ENCODE measurements at regions not wholly inside any gene's neighbourhood (a gene's known extent, or its start where the extent isn't known, plus 50 kb on each side); places are given as distances from the start of the nearest gene placed in this dataset.

GRCh38 chr3:74360406-74360805 is 254.1 kb downstream of the CNTN3 start:
- Histone ChIP-seq H3K79me2 (ENCODE audit: insufficient read depth, low read length) (no peaks in the 10 kb centered on the region), H3K4me1 (ENCODE audit: insufficient read depth, low read length, severe bottlenecking) (no peaks in the 10 kb centered on the region), H3K9me2 (ENCODE audit: low read depth, low read length) (no peaks in the 10 kb centered on the region), H3K9me3 (ENCODE audit: low read length) (no peaks in the 10 kb centered on the region), H3K4me2 (ENCODE audit: low read length) (no peak overlapping the region), H3K36me3 (ENCODE audit: insufficient read depth, low read length) (no peaks in the 10 kb centered on the region), H3F3A (ENCODE audit: insufficient read depth, low read length) (no peaks in the 10 kb centered on the region), H3K4me3 (ENCODE audit: low read depth, low read length, poor library complexity, severe bottlenecking) (no peak overlapping the region), H4K20me1 (ENCODE audit: insufficient read depth, low read length) (no peaks in the 10 kb centered on the region), H3K27ac (ENCODE audit: low read depth, low read length, poor library complexity, severe bottlenecking) (no peak overlapping the region), H3K27me3 (ENCODE audit: insufficient read depth, low read length) (no peaks in the 10 kb centered on the region), H3K9ac (ENCODE audit: low read length) (no peak overlapping the region), H2AFZ (ENCODE audit: low read length) (no peak overlapping the region)
- TF ChIP-seq CTCF (IDR thresholded peaks at IDR 0.05; ENCODE audit: low read length) (no peak), EZH2 (IDR thresholded peaks at IDR 0.05; ENCODE audit: borderline replicate concordance, low read length) (no peak)

GRCh38 chr3:74357881-74358280 is 256.6 kb downstream of the CNTN3 start:
- H3F3A ChIP-seq (ENCODE audit: insufficient read depth, low read length), result no peaks in the 10 kb centered on the region
- H3K4me1 ChIP-seq (ENCODE audit: insufficient read depth, low read length, severe bottlenecking), result no peaks in the 10 kb centered on the region
- no peak overlapping the region for H3K9ac ChIP-seq (ENCODE audit: low read length)
- no peaks in the 10 kb centered on the region for H3K9me3 ChIP-seq (ENCODE audit: low read length)
- H2AFZ ChIP-seq (ENCODE audit: low read length), result no peak overlapping the region
- H4K20me1 ChIP-seq (ENCODE audit: insufficient read depth, low read length), result no peaks in the 10 kb centered on the region
- no peaks in the 10 kb centered on the region for H3K27me3 ChIP-seq (ENCODE audit: insufficient read depth, low read length)
- H3K9me2 ChIP-seq (ENCODE audit: low read depth, low read length), result no peaks in the 10 kb centered on the region
- H3K79me2 ChIP-seq (ENCODE audit: insufficient read depth, low read length), result no peaks in the 10 kb centered on the region
- H3K36me3 ChIP-seq (ENCODE audit: insufficient read depth, low read length), result no peaks in the 10 kb centered on the region
- H3K4me2 ChIP-seq (ENCODE audit: low read length), result no peak overlapping the region
- TF ChIP-seq EZH2 (IDR thresholded peaks at IDR 0.05; ENCODE audit: borderline replicate concordance, low read length), result no peak
- no peak for TF ChIP-seq CTCF (IDR thresholded peaks at IDR 0.05; ENCODE audit: low read length)
- no peak overlapping the region for H3K4me3 ChIP-seq (ENCODE audit: low read depth, low read length, poor library complexity, severe bottlenecking)
- no peak overlapping the region for H3K27ac ChIP-seq (ENCODE audit: low read depth, low read length, poor library complexity, severe bottlenecking)

GRCh38 chr3:74353039-74353438 is 261.4 kb downstream of the CNTN3 start:
- H3K9ac ChIP-seq (ENCODE audit: low read length), result no peak overlapping the region
- H3K36me3 ChIP-seq (ENCODE audit: insufficient read depth, low read length), result no peaks in the 10 kb centered on the region
- no peaks in the 10 kb centered on the region for H3K4me1 ChIP-seq (ENCODE audit: insufficient read depth, low read length, severe bottlenecking)
- H2AFZ ChIP-seq (ENCODE audit: low read length), result no peak overlapping the region
- peak; percentile 30; the same call in 1 of the 2 replicates for TF ChIP-seq CTCF (IDR thresholded peaks at IDR 0.05; ENCODE audit: low read length)
- no peak for TF ChIP-seq EZH2 (IDR thresholded peaks at IDR 0.05; ENCODE audit: borderline replicate concordance, low read length)
- H3K27ac ChIP-seq (ENCODE audit: low read depth, low read length, poor library complexity, severe bottlenecking), result no peak overlapping the region
- no peak overlapping the region for H3K4me2 ChIP-seq (ENCODE audit: low read length)
- no peaks in the 10 kb centered on the region for H4K20me1 ChIP-seq (ENCODE audit: insufficient read depth, low read length)
- H3K79me2 ChIP-seq (ENCODE audit: insufficient read depth, low read length), result no peaks in the 10 kb centered on the region
- no peaks in the 10 kb centered on the region for H3F3A ChIP-seq (ENCODE audit: insufficient read depth, low read length)
- H3K9me2 ChIP-seq (ENCODE audit: low read depth, low read length), result no peaks in the 10 kb centered on the region
- no peaks in the 10 kb centered on the region for H3K9me3 ChIP-seq (ENCODE audit: low read length)
- no peak overlapping the region for H3K4me3 ChIP-seq (ENCODE audit: low read depth, low read length, poor library complexity, severe bottlenecking)
- H3K27me3 ChIP-seq (ENCODE audit: insufficient read depth, low read length), result no peaks in the 10 kb centered on the region
